ENCODE measurements at regions not wholly inside any gene's neighbourhood (a gene's known extent, or its start where the extent isn't known, plus 50 kb on each side); places are given as distances from the start of the nearest gene placed in this dataset.

GRCh38 chr1:90457985-90458384, 259.1 kb downstream of the BARHL2 start:
- TF ChIP-seq CTCF (IDR thresholded peaks at IDR 0.05; ENCODE audit: borderline replicate concordance, extremely low read depth, low read length, poor library complexity, severe bottlenecking), result no peak
- TF ChIP-seq EZH2 (IDR thresholded peaks at IDR 0.05; ENCODE audit: borderline replicate concordance, low read depth, low read length, severe bottlenecking), result no peak

Data from DND-41 (cell line).